HepG2 (cell line): ENCODE measurements at regions not wholly inside any gene's neighbourhood (a gene's known extent, or its start where the extent isn't known, plus 50 kb on each side); places are given as distances from the start of the nearest gene placed in this dataset.

Experiments
- ATAC-seq: fragments of 200-7000 bp; cut with Tn5 transposase; 3 replicates; pipeline ENCODE4 v1.9.1; 2020; ENCODE audit warnings: mild to moderate bottlenecking, moderate library complexity
- BruUV-seq: library from RNA; stranded (reverse); fragments of 400-500 nt; replicated peaks from 2 replicates; lab custom pipeline; 2021; lab: Mats Ljungman, UMichigan
- CTCF ChIA-PET: fragments of 300-600 bp; formaldehyde crosslinking; extraction: SDS; loops from one replicate; lab custom pipeline; 2021; ENCODE audit warnings: low total read pairs, inconsistent platforms, low intra/inter-chr PET ratio; lab: Yijun Ruan, JAX
- POLR2A ChIA-PET: fragments of 350-600 bp; sonication (Branson Sonifier 250); formaldehyde crosslinking; loops from one replicate; lab custom pipeline; 2020; ENCODE audit warnings: antibody characterized with exemption, inconsistent platforms; lab: Yijun Ruan, JAX
- DNase-seq: peaks from one replicate; pipeline ENCODE4 v3.0.0-alpha.2; 2015; ENCODE audit warnings: low spot score
- FAIRE-seq: peaks from 3 replicates; lab custom pipeline; 2011; peaks lifted over from hg19 to GRCh38; lab: Jason Lieb, UNC
- H2AFZ ChIP-seq: one replicate; pipeline ENCODE4 v1.6.1; 2011; ENCODE audit warnings: low read length, inconsistent platforms
- H3K27ac ChIP-seq: fragments of 300-600 bp; 3 replicates; pipeline ENCODE4 v1.8.0; 2011; ENCODE audit warnings: mixed run types, mild to moderate bottlenecking, mixed read lengths, low read length, inconsistent platforms; ENCODE audit not compliant: insufficient read depth; ENCODE audit errors: extremely low read length
- H3K27me3 ChIP-seq, 2 experiments: fragments of 200-600 bp in 1 of 2; 2 replicates in 1 of 2; 3 replicates in 1 of 2; pipeline versions ENCODE4 v1.6.0 to v1.8.0; 2011; ENCODE audit warnings: low read length in 2 of 2, mild to moderate bottlenecking in 2 of 2, moderate library complexity in 2 of 2, inconsistent platforms in 1 of 2; ENCODE audit not compliant: insufficient read depth in 2 of 2, control insufficient read depth in 1 of 2
- H3K36me3 ChIP-seq, 2 experiments: fragments of 200-600 bp in 1 of 2; replicated peaks in 1 of 2; 2 replicates in 1 of 2; 3 replicates in 1 of 2; pipeline versions ENCODE4 v1.5.1 to v1.8.0; 2011; ENCODE audit warnings: low read length in 2 of 2, inconsistent platforms in 1 of 2; ENCODE audit not compliant: insufficient read depth in 2 of 2, control insufficient read depth in 1 of 2
- H3K4me1 ChIP-seq: 2 replicates; pipeline ENCODE4 v1.5.1; 2012; ENCODE audit warnings: low read length, inconsistent platforms; ENCODE audit not compliant: insufficient read depth
- H3K4me2 ChIP-seq: 2 replicates; pipeline ENCODE4 v1.6.0; 2011; ENCODE audit warnings: low read depth, low read length, inconsistent platforms
- H3K4me3 ChIP-seq, 3 experiments: fragments of 200-600 bp in 1 of 3; sonication (generic), shearing (Covaris generic) in 1 of 3; replicated peaks in 1 of 3; 2 replicates each; pipeline ENCODE4 v1.5.1; 2011 to 2016; ENCODE audit warnings: low read length in 3 of 3, inconsistent platforms in 2 of 3, low read depth in 2 of 3, mild to moderate bottlenecking in 2 of 3, control low read depth in 1 of 3, mixed read lengths in 1 of 3; ENCODE audit not compliant: insufficient read depth in 1 of 3
- H3K79me2 ChIP-seq: one replicate; pipeline ENCODE4 v1.6.1; 2011; ENCODE audit warnings: low read length, inconsistent platforms; ENCODE audit not compliant: insufficient read depth
- H3K9ac ChIP-seq: 2 replicates; pipeline ENCODE4 v1.6.0; 2011; ENCODE audit warnings: mild to moderate bottlenecking, low read depth, low read length, inconsistent platforms; ENCODE audit not compliant: insufficient read depth
- H3K9me3 ChIP-seq: 2 replicates; pipeline ENCODE4 v1.5.1; 2012; ENCODE audit warnings: mild to moderate bottlenecking, low read length
- H4K20me1 ChIP-seq: 2 replicates; pipeline ENCODE4 v1.6.0; 2011; ENCODE audit warnings: inconsistent platforms, mild to moderate bottlenecking, low read length, moderate library complexity; ENCODE audit not compliant: insufficient read depth
- CREBL2 ChIP-seq: sonication (generic); formaldehyde crosslinking; IDR thresholded peaks from 2 replicates; pipeline ENCODE4 v1.8.1; 2023; ENCODE audit warnings: missing genetic modification reagents, mild to moderate bottlenecking, borderline replicate concordance
- ELF4 ChIP-seq: sonication (generic); formaldehyde crosslinking; IDR thresholded peaks from 2 replicates; pipeline ENCODE4 v1.5.0; 2020; ENCODE audit warnings: missing genetic modification reagents, mild to moderate bottlenecking, moderate library complexity, borderline replicate concordance
- HNRNPUL1 ChIP-seq: fragments of 200-400 bp; formaldehyde crosslinking; IDR thresholded peaks from 2 replicates; pipeline ENCODE4 v1.6.1; 2017; ENCODE audit warnings: low read depth, mild to moderate bottlenecking, low read length, moderate library complexity
- HOMEZ ChIP-seq: IDR thresholded peaks from 2 replicates; pipeline ENCODE4 v1.6.1; 2016; ENCODE audit warnings: low read depth
- NFAT5 ChIP-seq: sonication (generic); formaldehyde crosslinking; IDR thresholded peaks from 2 replicates; pipeline ENCODE4 v1.4.0; 2020; ENCODE audit warnings: missing genetic modification reagents
- RELA ChIP-seq: sonication (generic); formaldehyde crosslinking; IDR thresholded peaks from 2 replicates; pipeline ENCODE4 v1.4.0; 2020; ENCODE audit warnings: missing genetic modification reagents
- SKIL ChIP-seq: sonication (generic); formaldehyde crosslinking; IDR thresholded peaks from 2 replicates; pipeline ENCODE4 v1.8.0; 2022; ENCODE audit warnings: missing genetic modification reagents, mild to moderate bottlenecking, moderate library complexity, borderline replicate concordance
- STAG1 ChIP-seq: sonication (generic); formaldehyde crosslinking; IDR thresholded peaks from 2 replicates; pipeline ENCODE4 v1.4.0; 2020; ENCODE audit warnings: missing genetic modification reagents
- ZC3H13 ChIP-seq: sonication (generic); formaldehyde crosslinking; IDR thresholded peaks from 2 replicates; pipeline ENCODE4 v1.8.1; 2023; ENCODE audit warnings: mild to moderate bottlenecking, missing genetic modification reagents, moderate library complexity
- ZNF274 ChIP-seq: sonication (generic); formaldehyde crosslinking; IDR thresholded peaks from 2 replicates; pipeline ENCODE4 v1.5.1; 2020; ENCODE audit warnings: mild to moderate bottlenecking, missing genetic modification reagents
- WGBS: methylation state at CpG from one replicate; pipeline ENCODE4 v1.1.6; 2017; ENCODE audit warnings: low lambda C conversion rate; 5-methylcytosine and 5-hydroxymethylcytosine counted together
- in situ Hi-C: cut with HindIII; loops from 2 replicates; pipeline ENCODE4 v1.10.0; 2017; ENCODE audit warnings: low pct_unique_long_range_greater_than_20kb; ENCODE audit not compliant: extremely low pct_ligation_motif_present
- intact Hi-C: fragments of 100-400 bp; cut with micrococcal nuclease; formaldehyde crosslinking; loops from one replicate; pipeline ENCODE4 v1.10.0; 2022; ENCODE audit not compliant: unreplicated experiment

DNA sequence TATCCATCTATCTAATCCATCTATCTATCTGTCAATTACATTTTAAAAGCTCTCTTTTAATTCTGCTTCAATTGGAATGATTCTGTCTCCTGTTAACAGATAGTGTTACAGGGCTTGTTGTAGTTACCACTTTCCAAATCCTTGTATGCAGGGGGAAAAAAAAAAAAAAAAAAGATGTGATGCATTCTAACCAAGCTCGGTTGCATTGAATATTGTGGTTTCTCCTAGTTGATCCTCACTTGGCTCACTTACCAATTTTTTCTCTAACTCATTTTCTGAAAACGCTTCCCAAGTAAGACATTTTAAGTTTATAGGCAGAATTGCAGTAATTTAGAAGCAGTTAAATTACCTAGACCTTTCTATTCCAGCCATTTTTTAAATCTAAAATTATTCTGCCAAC lies 327.9 kb upstream of the PITX2 start:
- intact Hi-C loops, result no loop called here
- no peaks in the 10 kb centered on the region for H3K4me1 ChIP-seq
- no TSS peak for BruUV-seq
- H3K9ac ChIP-seq, result no peak overlapping the region
- no peaks in the 10 kb centered on the region for H3K27me3 ChIP-seq
- H2AFZ ChIP-seq, result no peak overlapping the region
- CTCF ChIA-PET, result no interaction called here
- POLR2A ChIA-PET, result no interaction called here
- H3K79me2 ChIP-seq, result no peaks in the 10 kb centered on the region
- no peak for TF ChIP-seq ZC3H13 (CRISPR knock-in tag)
- no peak for TF ChIP-seq ELF4
- no peak for TF ChIP-seq CREBL2
- no peak for TF ChIP-seq ZNF274 (CRISPR knock-in tag)
- no peak for TF ChIP-seq SKIL (CRISPR knock-in tag)
- TF ChIP-seq, all 625 proteins: peak for 0
- WGBS, result 1% methylated on average over 2 of the region's 2 CpGs
- H3K27ac ChIP-seq, result no peak overlapping the region
- H3K4me2 ChIP-seq, result no peak overlapping the region
- no peak for ATAC-seq
- DNase-seq, result no peak
- no peak overlapping the region for H3K4me3 ChIP-seq
- no peaks in the 10 kb centered on the region for H3K9me3 ChIP-seq
- in situ Hi-C loops, result no loop called here
- no peak for FAIRE-seq
- no peaks in the 10 kb centered on the region for H3K36me3 ChIP-seq
- H4K20me1 ChIP-seq, result 0 out of 2 replicates have a peak, but pooled peaks cover 2% of the 10 kb centered on the region

- Histone ChIP-seq H3K79me2 (no peaks in the 10 kb centered on the region), H3K9me3 (no peaks in the 10 kb centered on the region), H3K9ac (no peak overlapping the region), H3K27ac (no peak overlapping the region), H3K36me3 (no peaks in the 10 kb centered on the region), H3K4me1 (no peaks in the 10 kb centered on the region), H3K4me2 (no peak overlapping the region), H3K4me3 (no peak overlapping the region), H4K20me1 (0 out of 2 replicates have a peak, but pooled peaks cover 2% of the 10 kb centered on the region), H2AFZ (no peak overlapping the region), H3K27me3 (no peaks in the 10 kb centered on the region)
- 3% methylated on average over 1 of the region's 1 CpG for WGBS
- DNase-seq, result no peak
- FAIRE-seq, result no peak
- no TSS peak for BruUV-seq
- intact Hi-C loops, result no loop called here
- in situ Hi-C loops, result no loop called here
- ATAC-seq, result no peak
- POLR2A ChIA-PET, result no interaction called here
- CTCF ChIA-PET, result no interaction called here
- TF ChIP-seq NFAT5 (CRISPR knock-in tag) (no peak), HOMEZ (CRISPR knock-in tag) (no peak), STAG1 (no peak), RELA (CRISPR knock-in tag) (no peak), HNRNPUL1 (no peak)
Observed at GRCh38 chr4:110953191-110953590, 330.3 kb upstream of the PITX2 start.
